IMR-90 (cell line): ENCODE measurements at regions not wholly inside any gene's neighbourhood (a gene's known extent, or its start where the extent isn't known, plus 50 kb on each side); places are given as distances from the start of the nearest gene placed in this dataset.

ENCODE experiments used
- ATAC-seq: fragments of 200-7000 bp; cut with Tn5 transposase; 2 replicates; pipeline ENCODE4 v1.9.1; 2020; ENCODE audit warnings: low read depth, mild to moderate bottlenecking, moderate library complexity
- BruUV-seq: library from RNA; stranded (reverse); fragments of 400-500 nt; replicated peaks from 2 replicates; lab custom pipeline; 2021; lab: Mats Ljungman, UMichigan
- CTCF ChIA-PET: fragments of 300-600 bp; formaldehyde crosslinking; extraction: SDS; loops from one replicate; lab custom pipeline; 2021; ENCODE audit warnings: antibody characterized with exemption; lab: Yijun Ruan, JAX
- POLR2A ChIA-PET: fragments of 300-600 bp; sonication (Branson Sonifier 250); formaldehyde crosslinking; loops from one replicate; lab custom pipeline; 2022; ENCODE audit warnings: antibody characterized with exemption; ENCODE audit not compliant: unreplicated experiment; lab: Charles Lee
- DNase-seq: peaks from one replicate; pipeline ENCODE4 v3.0.0; 2013
- H2AFZ ChIP-seq: replicated peaks from 2 replicates; pipeline ENCODE3; 2013; ENCODE audit warnings: low read length, mild to moderate bottlenecking; ENCODE audit not compliant: poor library complexity
- H2AK5ac ChIP-seq: 2 replicates; pipeline ENCODE4 v1.6.1; 2013; ENCODE audit warnings: low read depth, low read length, inconsistent platforms
- H2AK9ac ChIP-seq: replicated peaks from 2 replicates; pipeline ENCODE3; 2013; ENCODE audit warnings: mild to moderate bottlenecking, low read depth, low read length, moderate library complexity; ENCODE audit not compliant: poor library complexity
- H2BK120ac ChIP-seq: 2 replicates; pipeline ENCODE4 v1.6.1; 2013; ENCODE audit warnings: low read depth, low read length, inconsistent platforms
- H2BK15ac ChIP-seq: 3 replicates; pipeline ENCODE4 v1.6.1; 2013; ENCODE audit warnings: low read depth, low read length, inconsistent platforms
- H2BK20ac ChIP-seq: 2 replicates; pipeline ENCODE4 v1.6.1; 2013; ENCODE audit warnings: low read depth, mild to moderate bottlenecking, inconsistent platforms, low read length, moderate library complexity
- H2BK5ac ChIP-seq: 2 replicates; pipeline ENCODE4 v1.6.1; 2013; ENCODE audit warnings: mild to moderate bottlenecking, low read depth, low read length, inconsistent platforms; ENCODE audit not compliant: poor library complexity, severe bottlenecking
- H3K14ac ChIP-seq: replicated peaks from 2 replicates; pipeline ENCODE4 v1.6.1; 2013; ENCODE audit warnings: low read depth, low read length, inconsistent platforms
- H3K18ac ChIP-seq: 2 replicates; pipeline ENCODE4 v1.6.1; 2013; ENCODE audit warnings: low read depth, low read length, control low read depth
- H3K23ac ChIP-seq: 2 replicates; pipeline ENCODE4 v1.6.1; 2013; ENCODE audit warnings: low read depth, low read length, inconsistent platforms
- H3K27ac ChIP-seq: 2 replicates; pipeline ENCODE4 v1.5.1; 2013; ENCODE audit warnings: mild to moderate bottlenecking, control low read depth, low read length; ENCODE audit not compliant: insufficient read depth
- H3K27me3 ChIP-seq: 2 replicates; pipeline ENCODE4 v1.6.1; 2013; ENCODE audit warnings: low read length; ENCODE audit not compliant: control insufficient read depth, insufficient read depth
- H3K36me3 ChIP-seq: 2 replicates; pipeline ENCODE4 v1.6.1; 2013; ENCODE audit warnings: low read length, mixed read lengths; ENCODE audit not compliant: control insufficient read depth, insufficient read depth
- H3K4ac ChIP-seq: 2 replicates; pipeline ENCODE4 v1.6.1; 2013; ENCODE audit warnings: low read depth, low read length, inconsistent platforms
- H3K4me1 ChIP-seq: 2 replicates; pipeline ENCODE4 v1.6.1; 2013; ENCODE audit warnings: low read length, mixed read lengths; ENCODE audit not compliant: control insufficient read depth, insufficient read depth
- H3K4me2 ChIP-seq: 2 replicates; pipeline ENCODE4 v1.6.1; 2013; ENCODE audit warnings: low read depth, mild to moderate bottlenecking, control low read depth, low read length, moderate library complexity
- H3K4me3 ChIP-seq: 2 replicates; pipeline ENCODE4 v1.5.1; 2013; ENCODE audit warnings: low read depth, mild to moderate bottlenecking, control low read depth, low read length, moderate library complexity; ENCODE audit not compliant: insufficient read depth
- H3K56ac ChIP-seq: 2 replicates; pipeline ENCODE4 v1.6.1; 2013; ENCODE audit warnings: low read length, inconsistent platforms; ENCODE audit not compliant: insufficient read depth; ENCODE audit errors: extremely low read depth
- H3K79me1 ChIP-seq, 2 experiments: 2 replicates each; pipeline ENCODE4 v1.6.1; 2013; ENCODE audit warnings: low read length in 2 of 2, inconsistent platforms in 1 of 2, low read depth in 1 of 2
- H3K9ac ChIP-seq: 2 replicates; pipeline ENCODE4 v1.6.1; 2013; ENCODE audit warnings: low read depth, low read length, control low read depth
- H3K9me1 ChIP-seq: 2 replicates; pipeline ENCODE4 v1.6.1; 2013; ENCODE audit warnings: low read length, inconsistent platforms; ENCODE audit not compliant: insufficient read depth
- H3K9me3 ChIP-seq: 2 replicates; pipeline ENCODE4 v1.6.1; 2013; ENCODE audit warnings: low read length; ENCODE audit not compliant: control insufficient read depth, insufficient read depth
- H4K20me1 ChIP-seq: 2 replicates; pipeline ENCODE4 v1.6.1; 2013; ENCODE audit warnings: low read length, inconsistent platforms; ENCODE audit not compliant: insufficient read depth
- H4K5ac ChIP-seq: 2 replicates; pipeline ENCODE4 v1.6.1; 2013; ENCODE audit warnings: mild to moderate bottlenecking, low read depth, low read length, control low read depth
- H4K8ac ChIP-seq, 2 experiments: 2 replicates each; pipeline ENCODE4 v1.6.1; 2013; ENCODE audit warnings: low read depth in 2 of 2, low read length in 2 of 2, control low read depth in 1 of 2, inconsistent platforms in 1 of 2
- H4K91ac ChIP-seq: 2 replicates; pipeline ENCODE4 v1.6.1; 2013; ENCODE audit warnings: low read depth, low read length, inconsistent platforms; ENCODE audit not compliant: insufficient read depth
- BHLHE40 ChIP-seq: fragments of 150-350 bp; IDR thresholded peaks from 2 replicates; pipeline ENCODE4 v1.6.1; 2016; ENCODE audit warnings: mild to moderate bottlenecking, low read depth, low read length
- CTCF ChIP-seq: conservative IDR thresholded peaks from 2 replicates; pipeline ENCODE4 v1.5.1; 2012; ENCODE audit warnings: mild to moderate bottlenecking, low read depth, low read length, improper control_type of control experiment
- MAZ ChIP-seq: IDR thresholded peaks from 2 replicates; pipeline ENCODE4 v1.6.1; 2012; ENCODE audit warnings: low read depth, mild to moderate bottlenecking, low read length, improper control_type of control experiment, moderate library complexity, borderline replicate concordance
- MXI1 ChIP-seq: IDR thresholded peaks from 2 replicates; pipeline ENCODE4 v1.6.1; 2012; ENCODE audit warnings: low read depth, mild to moderate bottlenecking, low read length, moderate library complexity, borderline replicate concordance
- POLR2A ChIP-seq: IDR thresholded peaks from 2 replicates; pipeline ENCODE4 v1.6.1; 2012; ENCODE audit warnings: mild to moderate bottlenecking, low read depth, low read length
- RAD21 ChIP-seq: IDR thresholded peaks from 2 replicates; pipeline ENCODE4 v1.6.1; 2012; ENCODE audit warnings: low read length, improper control_type of control experiment
- RCOR1 ChIP-seq: IDR thresholded peaks from 2 replicates; pipeline ENCODE4 v1.6.1; 2012; ENCODE audit warnings: mild to moderate bottlenecking, low read length, improper control_type of control experiment; ENCODE audit not compliant: insufficient replicate concordance
- RFX5 ChIP-seq: IDR thresholded peaks from 2 replicates; pipeline ENCODE4 v1.8.0; 2012; ENCODE audit warnings: low read depth, mild to moderate bottlenecking, low read length, moderate library complexity
- USF2 ChIP-seq: fragments of 150-350 bp; IDR thresholded peaks from 2 replicates; pipeline ENCODE4 v1.6.1; 2017; ENCODE audit warnings: mild to moderate bottlenecking, antibody characterized with exemption, low read length, low read depth
- WGBS, 2 experiments: methylation state at CpG; one replicate each; pipeline versions ENCODE4 v1.1.5 to v1.1.7; 2013; ENCODE audit warnings: missing lambda C conversion rate in 2 of 2; ENCODE audit not compliant: insufficient read length in 1 of 2; ENCODE audit errors: extremely low coverage in 2 of 2; 5-methylcytosine and 5-hydroxymethylcytosine counted together
- dilution Hi-C: fragments of 300-500 bp; cut with HindIII; formaldehyde crosslinking; loops from one replicate; pipeline ENCODE4 v1.14.3; 2018; ENCODE audit warnings: low sequenced_read_pairs; ENCODE audit not compliant: unreplicated experiment
- in situ Hi-C: fragments of 300-500 bp; cut with MboI; formaldehyde crosslinking; loops from 3 replicates; pipeline ENCODE4 v1.14.3; 2019; ENCODE audit warnings: low sequenced_read_pairs, inconsistent platforms, mixed read lengths
- intact Hi-C: fragments of 100-400 bp; cut with micrococcal nuclease; formaldehyde crosslinking; loops from 2 replicates; pipeline ENCODE4 v1.10.0; 2022

- Histone ChIP-seq H3K23ac (no peak overlapping the region), H3K4me1 (no peaks in the 10 kb centered on the region), H4K91ac (no peak overlapping the region), H3K79me1 (no peaks in the 10 kb centered on the region), H3K4me3 (no peak overlapping the region), H2AK5ac (no peak overlapping the region), H3K27ac (no peak overlapping the region), H3K27me3 (no peaks in the 10 kb centered on the region), H2BK5ac (no peak overlapping the region), H2BK20ac (no peak overlapping the region), H4K5ac (no peak overlapping the region), H4K20me1 (no peaks in the 10 kb centered on the region), H3K9me1 (no peaks in the 10 kb centered on the region), H2BK15ac (no peak overlapping the region), H3K9me3 (no peaks in the 10 kb centered on the region), H3K18ac (no peak overlapping the region), H3K36me3 (no peaks in the 10 kb centered on the region), H2AFZ (no peak overlapping the region), H2BK120ac (no peak overlapping the region), H3K14ac (no peak overlapping the region), H2AK9ac (no peak overlapping the region), H3K9ac (no peak overlapping the region), H3K4ac (no peak overlapping the region), H4K8ac (no peak overlapping the region), H3K56ac (no peak overlapping the region), H3K4me2 (no peak overlapping the region)
- ATAC-seq, result no peak
- BruUV-seq, result no TSS peak
- in situ Hi-C loops, result no loop called here
- dilution Hi-C loops, result no loop called here
- intact Hi-C loops, result no loop called here
- TF ChIP-seq MXI1 (no peak), POLR2A (no peak), RCOR1 (no peak), RFX5 (no peak), BHLHE40 (no peak), MAZ (no peak), CTCF (no peak), RAD21 (no peak), USF2 (no peak)
- DNase-seq, result no peak
- ChIA-PET POLR2A (no interaction called here), CTCF (interaction anchor here (0.6 kb wide), 1 partner anchor 239 kb away, joined by 3 read pairs; no protein-coding TSS in a partner anchor)
- WGBS, 2 experiments, result no CpG with 5 or more reads among the region's 3 CpGs
Measured at GRCh38 chr3:18208856-18209255, 216.3 kb downstream of the SATB1 start.
